ENCODE measurements at regions not wholly inside any gene's neighbourhood (a gene's known extent, or its start where the extent isn't known, plus 50 kb on each side); places are given as distances from the start of the nearest gene placed in this dataset.

DNA sequence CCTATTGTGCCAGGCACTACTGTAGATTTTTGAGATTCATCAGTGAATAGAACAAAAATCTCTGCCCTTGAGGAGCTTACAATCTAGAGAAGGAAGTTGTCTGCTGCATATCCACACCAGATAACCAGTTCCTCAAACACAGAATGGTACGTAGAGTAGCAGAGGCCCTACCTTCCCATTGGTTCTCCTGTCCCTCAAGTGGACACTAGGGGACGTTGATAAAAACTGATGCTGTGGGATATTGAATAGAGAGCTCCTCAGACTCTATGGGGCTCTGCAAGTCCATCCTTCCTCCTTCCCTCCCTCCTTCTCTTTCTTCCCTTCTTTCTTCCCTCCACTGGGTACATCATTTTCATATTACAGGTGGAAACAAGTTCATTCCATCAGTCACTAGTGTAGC is 371.3 kb downstream of the PBX1 start:
- Histone ChIP-seq H3K27ac (ENCODE audit: control insufficient read depth, insufficient read depth, low read length) (no peak overlapping the region), H4K20me1 (ENCODE audit: control insufficient read depth, extremely low read depth, insufficient read depth, low read length) (no peaks in the 10 kb centered on the region), H3K27me3 (ENCODE audit: control insufficient read depth, extremely low read depth, insufficient read depth, low read length) (no peaks in the 10 kb centered on the region), H3K79me2 (ENCODE audit: control insufficient read depth, insufficient read depth, low read length) (no peaks in the 10 kb centered on the region), H3K9me1 (ENCODE audit: control insufficient read depth, extremely low read depth, insufficient read depth, low read length) (no peaks in the 10 kb centered on the region), H2AFZ (ENCODE audit: control insufficient read depth, low read length) (no peak overlapping the region), H3K4me1 (ENCODE audit: control insufficient read depth, extremely low read depth, insufficient read depth, low read length) (no peaks in the 10 kb centered on the region), H3K4me3 (ENCODE audit: control insufficient read depth in 2 of 3, extremely low read depth in 1 of 3, insufficient read depth in 2 of 3, low read depth in 1 of 3, low read length in 3 of 3) (no peak overlapping the region), H3K4me2 (ENCODE audit: control insufficient read depth, extremely low read depth, insufficient read depth, low read depth, low read length) (no peak overlapping the region), H3K36me3 (ENCODE audit: control insufficient read depth in 2 of 2, extremely low read depth in 1 of 2, insufficient read depth in 2 of 2, low read length in 2 of 2) (no peaks in the 10 kb centered on the region), H3K9me3 (ENCODE audit: control insufficient read depth, low read depth, low read length) (no peaks in the 10 kb centered on the region), H3K9ac (ENCODE audit: control insufficient read depth, extremely low read depth, insufficient read depth, low read length) (no peak overlapping the region)
- no peak for FAIRE-seq
- TF ChIP-seq, protein P1, sequence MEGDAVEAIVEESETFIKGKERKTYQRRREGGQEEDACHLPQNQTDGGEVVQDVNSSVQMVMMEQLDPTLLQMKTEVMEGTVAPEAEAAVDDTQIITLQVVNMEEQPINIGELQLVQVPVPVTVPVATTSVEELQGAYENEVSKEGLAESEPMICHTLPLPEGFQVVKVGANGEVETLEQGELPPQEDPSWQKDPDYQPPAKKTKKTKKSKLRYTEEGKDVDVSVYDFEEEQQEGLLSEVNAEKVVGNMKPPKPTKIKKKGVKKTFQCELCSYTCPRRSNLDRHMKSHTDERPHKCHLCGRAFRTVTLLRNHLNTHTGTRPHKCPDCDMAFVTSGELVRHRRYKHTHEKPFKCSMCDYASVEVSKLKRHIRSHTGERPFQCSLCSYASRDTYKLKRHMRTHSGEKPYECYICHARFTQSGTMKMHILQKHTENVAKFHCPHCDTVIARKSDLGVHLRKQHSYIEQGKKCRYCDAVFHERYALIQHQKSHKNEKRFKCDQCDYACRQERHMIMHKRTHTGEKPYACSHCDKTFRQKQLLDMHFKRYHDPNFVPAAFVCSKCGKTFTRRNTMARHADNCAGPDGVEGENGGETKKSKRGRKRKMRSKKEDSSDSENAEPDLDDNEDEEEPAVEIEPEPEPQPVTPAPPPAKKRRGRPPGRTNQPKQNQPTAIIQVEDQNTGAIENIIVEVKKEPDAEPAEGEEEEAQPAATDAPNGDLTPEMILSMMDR (optimal IDR thresholded peaks at IDR 0.05 in 1 of 3, IDR thresholded peaks at IDR 0.05 in 1 of 3, conservative IDR thresholded peaks at IDR 0.05 in 1 of 3; ENCODE audit: extremely low read depth in 1 of 3, insufficient read depth in 2 of 3, low read length in 3 of 3), result no peak
- TF ChIP-seq EZH2 (IDR thresholded peaks at IDR 0.05; ENCODE audit: low read length), result no peak
- no peak for DNase-seq (ENCODE audit: low read depth, low spot score)
- dilution Hi-C loops (cut with MboI; ENCODE audit: extremely low pct_ligation_motif_present, low sequenced_read_pairs), result no loop called here

DNA sequence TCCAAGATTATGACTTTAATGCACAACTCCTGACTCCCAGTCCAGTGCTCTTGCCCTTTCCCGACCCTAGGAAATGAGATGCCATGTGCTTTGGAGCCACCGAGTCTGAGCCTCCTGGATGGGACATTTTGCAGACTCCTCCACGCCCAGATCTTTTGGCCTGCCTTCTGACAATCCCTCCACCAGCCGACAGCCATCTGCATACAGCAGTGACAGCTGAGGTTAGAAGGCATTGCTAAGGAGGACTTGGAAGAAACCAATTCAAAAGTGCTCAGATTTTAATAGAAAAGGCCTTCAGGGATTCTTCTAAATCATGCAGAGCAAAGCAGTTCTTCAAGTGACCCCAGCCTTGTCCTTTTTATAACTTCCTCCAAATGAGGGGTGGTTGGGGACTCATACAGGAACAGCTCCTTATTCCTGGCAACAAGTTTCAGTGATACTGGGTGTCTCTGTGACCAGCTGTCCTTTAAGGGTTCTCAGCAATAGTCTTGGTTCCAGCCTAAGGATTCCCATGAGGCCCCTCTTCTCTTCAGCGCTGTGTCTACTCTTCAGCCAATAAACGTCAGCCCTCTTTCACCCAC is 369.3 kb downstream of the PBX1 start:
- H3K79me2 ChIP-seq (ENCODE audit: control insufficient read depth, insufficient read depth, low read length), result no peaks in the 10 kb centered on the region
- no peak for TF ChIP-seq EZH2 (IDR thresholded peaks at IDR 0.05; ENCODE audit: low read length)
- TF ChIP-seq, protein P1 (optimal IDR thresholded peaks at IDR 0.05 in 1 of 3, IDR thresholded peaks at IDR 0.05 in 1 of 3, conservative IDR thresholded peaks at IDR 0.05 in 1 of 3; ENCODE audit: extremely low read depth in 1 of 3, insufficient read depth in 2 of 3, low read length in 3 of 3), result no peak
- H2AFZ ChIP-seq (ENCODE audit: control insufficient read depth, low read length), result no peak overlapping the region
- no peaks in the 10 kb centered on the region for H3K9me1 ChIP-seq (ENCODE audit: control insufficient read depth, extremely low read depth, insufficient read depth, low read length)
- H3K4me2 ChIP-seq (ENCODE audit: control insufficient read depth, extremely low read depth, insufficient read depth, low read depth, low read length), result no peak overlapping the region
- dilution Hi-C loops (cut with MboI; ENCODE audit: extremely low pct_ligation_motif_present, low sequenced_read_pairs), result no loop called here
- no peaks in the 10 kb centered on the region for H3K36me3 ChIP-seq (ENCODE audit: control insufficient read depth in 2 of 2, extremely low read depth in 1 of 2, insufficient read depth in 2 of 2, low read length in 2 of 2)
- FAIRE-seq, result no peak
- no peaks in the 10 kb centered on the region for H3K4me1 ChIP-seq (ENCODE audit: control insufficient read depth, extremely low read depth, insufficient read depth, low read length)
- no peaks in the 10 kb centered on the region for H4K20me1 ChIP-seq (ENCODE audit: control insufficient read depth, extremely low read depth, insufficient read depth, low read length)
- H3K27me3 ChIP-seq (ENCODE audit: control insufficient read depth, extremely low read depth, insufficient read depth, low read length), result no peaks in the 10 kb centered on the region
- DNase-seq (ENCODE audit: low read depth, low spot score), result no peak
- no peak overlapping the region for H3K27ac ChIP-seq (ENCODE audit: control insufficient read depth, insufficient read depth, low read length)
- no peak overlapping the region for H3K4me3 ChIP-seq (ENCODE audit: control insufficient read depth in 2 of 3, extremely low read depth in 1 of 3, insufficient read depth in 2 of 3, low read depth in 1 of 3, low read length in 3 of 3)
- no peak overlapping the region for H3K9ac ChIP-seq (ENCODE audit: control insufficient read depth, extremely low read depth, insufficient read depth, low read length)
- H3K9me3 ChIP-seq (ENCODE audit: control insufficient read depth, low read depth, low read length), result no peaks in the 10 kb centered on the region

Data from keratinocyte (primary cell).